GM23338 (cell line): ENCODE measurements at regions not wholly inside any gene's neighbourhood (a gene's known extent, or its start where the extent isn't known, plus 50 kb on each side); places are given as distances from the start of the nearest gene placed in this dataset. TPM values are rescaled to one million over a fixed set of nuclear protein-coding genes. Genes with fewer than 3 reads are reported as not detected.

Experiments
- ATAC-seq: fragments of 200-7000 bp; cut with Tn5 transposase; 3 replicates; pipeline ENCODE4 v1.9.1; 2020
- DNase-seq: peaks from one replicate; pipeline ENCODE4 v3.0.0-alpha.2; 2015; ENCODE audit warnings: low spot score
- H2AFZ ChIP-seq: fragments of 200-600 bp; sonication (generic); 2 replicates; pipeline ENCODE4 v1.8.0; 2016; ENCODE audit warnings: antibody characterized with exemption, mild to moderate bottlenecking, moderate library complexity
- H3F3A ChIP-seq: fragments of 200-600 bp; sonication (generic); replicated peaks from 2 replicates; pipeline ENCODE4 v1.8.0; 2017; ENCODE audit warnings: antibody characterized with exemption, mixed run types, low read depth
- H3K27ac ChIP-seq: fragments of 200-600 bp; sonication (generic); 2 replicates; pipeline ENCODE4 v1.6.1; 2016; ENCODE audit warnings: low read depth
- H3K27me3 ChIP-seq: fragments of 200-600 bp; sonication (generic); 2 replicates; pipeline ENCODE4 v1.8.0; 2016; ENCODE audit warnings: mild to moderate bottlenecking, mixed run types, moderate library complexity; ENCODE audit not compliant: insufficient read depth
- H3K36me3 ChIP-seq: fragments of 200-600 bp; sonication (generic); 2 replicates; pipeline ENCODE4 v1.8.0; 2016; ENCODE audit warnings: mild to moderate bottlenecking; ENCODE audit not compliant: insufficient read depth
- H3K4me1 ChIP-seq: fragments of 200-600 bp; sonication (generic); 2 replicates; pipeline ENCODE4 v1.8.0; 2016; ENCODE audit warnings: mild to moderate bottlenecking, moderate library complexity; ENCODE audit not compliant: insufficient read depth
- H3K4me2 ChIP-seq: fragments of 200-600 bp; sonication (generic); 2 replicates; pipeline ENCODE4 v1.7.1; 2017; ENCODE audit warnings: mixed run types
- H3K4me3 ChIP-seq: fragments of 200-600 bp; sonication (generic); 2 replicates; pipeline ENCODE4 v1.6.1; 2016; ENCODE audit warnings: mixed run types
- H3K79me2 ChIP-seq: fragments of 200-600 bp; sonication (generic); replicated peaks from 2 replicates; pipeline ENCODE4 v1.8.0; 2017; ENCODE audit warnings: mild to moderate bottlenecking; ENCODE audit not compliant: insufficient read depth
- H3K9me2 ChIP-seq: fragments of 200-600 bp; sonication (generic); 2 replicates; pipeline ENCODE4 v1.8.0; 2017; ENCODE audit not compliant: insufficient read depth
- H4K20me1 ChIP-seq: fragments of 200-600 bp; sonication (generic); replicated peaks from 2 replicates; pipeline ENCODE4 v1.8.0; 2017; ENCODE audit warnings: mild to moderate bottlenecking; ENCODE audit not compliant: insufficient read depth
- H3K27ac Mint-ChIP-seq: 2 replicates; pipeline ENCODE4 v1.8.0; 2020; ENCODE audit warnings: inconsistent platforms, mild to moderate bottlenecking, moderate library complexity, mixed read lengths
- H3K27me3 Mint-ChIP-seq: 3 replicates; pipeline ENCODE4 v1.8.0; 2022; ENCODE audit warnings: low read depth, mild to moderate bottlenecking, moderate library complexity, mixed read lengths, inconsistent platforms; ENCODE audit not compliant: insufficient read depth, poor library complexity
- H3K36me3 Mint-ChIP-seq: 3 replicates; pipeline ENCODE4 v1.8.0; 2021; ENCODE audit warnings: low read depth, mild to moderate bottlenecking, inconsistent platforms, moderate library complexity, mixed read lengths
- H3K4me1 Mint-ChIP-seq: 3 replicates; pipeline ENCODE4 v1.8.0; 2020; ENCODE audit warnings: mild to moderate bottlenecking, inconsistent platforms, mixed read lengths
- H3K4me3 Mint-ChIP-seq: 3 replicates; pipeline ENCODE4 v1.8.0; 2021; ENCODE audit warnings: moderate library complexity, mild to moderate bottlenecking, inconsistent platforms, mixed read lengths
- H3K9me3 Mint-ChIP-seq: 3 replicates; pipeline ENCODE4 v1.8.0; 2020; ENCODE audit warnings: moderate library complexity, mild to moderate bottlenecking, inconsistent platforms, mixed read lengths
- ZNF331 ChIP-seq: fragments of 250-450 bp; sonication (Bioruptor Pico); IDR thresholded peaks from 2 replicates; pipeline ENCODE4 v1.5.0; 2020; ENCODE audit warnings: low read depth, mild to moderate bottlenecking, moderate library complexity
- small RNA-seq: library from RNA; depleted of rRNA; stranded (forward); fragments of <200 nt; gene quantifications from one replicate; pipeline ENCODE3, GENCODE V24; 2014; ENCODE audit warnings: low replicate concordance

DNA sequence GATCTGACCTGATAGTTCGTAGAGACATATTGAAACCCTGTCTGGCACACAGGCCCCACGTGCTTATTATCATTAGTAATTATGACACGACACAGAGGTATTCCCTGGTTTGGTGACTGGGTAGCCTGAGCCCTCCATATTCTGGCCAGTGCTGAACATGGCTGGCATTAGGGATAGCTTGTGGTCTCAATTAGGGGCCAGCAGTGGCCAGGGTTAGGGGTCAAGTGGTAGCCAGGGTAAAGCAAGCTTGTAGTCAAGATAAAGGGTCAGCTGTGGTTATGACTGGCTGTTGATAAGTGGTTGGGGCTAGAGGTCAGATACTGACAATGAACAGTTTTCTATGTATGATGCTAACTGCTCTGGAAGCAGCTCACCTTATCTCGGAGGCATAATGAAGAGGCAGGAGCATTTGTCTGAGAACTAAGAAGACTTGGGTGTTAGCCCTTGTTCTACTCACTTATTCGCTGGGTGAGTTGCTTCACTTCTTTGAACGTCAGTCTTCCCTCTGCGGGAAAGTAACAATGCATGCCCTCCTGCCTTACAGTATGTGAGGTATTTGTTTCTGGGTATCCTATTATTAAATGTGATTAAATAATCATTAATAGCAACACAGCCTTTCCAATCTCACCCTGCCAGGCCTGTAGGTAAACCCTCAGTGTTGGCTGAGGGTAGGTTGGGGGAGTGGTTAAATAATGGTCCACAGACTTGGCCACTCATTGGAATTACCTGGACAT, 66.7 kb downstream of the VEGFA start:
- Mint-ChIP-seq H3K4me3 (no peak overlapping the region), H3K27ac (no peak overlapping the region), H3K36me3 (no peaks in the 10 kb centered on the region), H3K27me3 (peaks cover 3% of the 10 kb centered on the region), H3K9me3 (no peaks in the 10 kb centered on the region), H3K4me1 (peaks cover 14% of the 10 kb centered on the region)
- Histone ChIP-seq H3K4me2 (no peak overlapping the region), H3K4me1 (peaks cover 3% of the 10 kb centered on the region; the same call in 1 of the 2 replicates), H3K9me2 (0 out of 2 replicates have a peak, but pooled peaks cover 3% of the 10 kb centered on the region), H3K36me3 (no peaks in the 10 kb centered on the region), H3K27ac (no peak overlapping the region), H3F3A (no peaks in the 10 kb centered on the region), H3K4me3 (no peak overlapping the region), H2AFZ (no peak overlapping the region), H3K79me2 (no peaks in the 10 kb centered on the region), H3K27me3 (no peaks in the 10 kb centered on the region), H4K20me1 (no peaks in the 10 kb centered on the region)
- no peak for DNase-seq
- no peak for ATAC-seq
- no peak for TF ChIP-seq ZNF331 (CRISPR knock-in tag)

Small RNAs in the stretch of these regions (small RNA-seq; reads per million reads assigned to genes)
- gene AL157371.1 = not detected
